ENCODE measurements at regions not wholly inside any gene's neighbourhood (a gene's known extent, or its start where the extent isn't known, plus 50 kb on each side); places are given as distances from the start of the nearest gene placed in this dataset.

DNA sequence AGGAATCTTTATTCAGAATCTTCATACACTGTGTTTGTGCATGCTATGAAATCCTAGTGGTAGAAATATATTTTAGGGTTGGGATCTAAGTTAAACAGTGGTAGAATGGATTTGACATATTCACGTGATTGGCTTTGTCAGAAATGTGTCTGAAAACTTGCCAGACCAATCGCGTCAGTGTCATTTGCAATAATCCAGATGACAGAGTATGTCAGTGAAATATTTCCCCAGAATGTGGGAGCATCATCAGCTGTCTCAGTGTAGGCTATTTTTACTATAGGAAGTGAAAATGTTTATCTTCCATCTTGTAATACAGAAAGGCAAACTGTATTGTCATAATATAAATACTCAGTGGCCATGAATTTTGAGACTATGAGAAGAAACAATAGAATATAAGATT, 220.6 kb upstream of the EDIL3 start:
- H3K18ac ChIP-seq (ENCODE audit: insufficient read length, low read depth, low read length) = no peak overlapping the region
- no peaks in the 10 kb centered on the region for H4K20me1 ChIP-seq (ENCODE audit: control insufficient read depth, insufficient read depth, insufficient read length)
- H3K79me2 ChIP-seq (ENCODE audit: insufficient read depth, low read length) = no peaks in the 10 kb centered on the region
- H3K4me1 Mint-ChIP-seq = peaks cover 26 to 38% of the 10 kb centered on the region in 2 experiments
- no peaks in the 10 kb centered on the region for H3K23me2 ChIP-seq (ENCODE audit: insufficient read length, low read depth, low read length, poor library complexity, severe bottlenecking)
- no peak overlapping the region for H3K4me3 Mint-ChIP-seq
- no peak overlapping the region for H4K91ac ChIP-seq (ENCODE audit: insufficient read length, low read depth, low read length)
- H3T11ph ChIP-seq (ENCODE audit: low read length) = no peak overlapping the region
- no peak overlapping the region for H3K56ac ChIP-seq (ENCODE audit: insufficient read length, low read depth, low read length)
- TF ChIP-seq, protein P1, sequence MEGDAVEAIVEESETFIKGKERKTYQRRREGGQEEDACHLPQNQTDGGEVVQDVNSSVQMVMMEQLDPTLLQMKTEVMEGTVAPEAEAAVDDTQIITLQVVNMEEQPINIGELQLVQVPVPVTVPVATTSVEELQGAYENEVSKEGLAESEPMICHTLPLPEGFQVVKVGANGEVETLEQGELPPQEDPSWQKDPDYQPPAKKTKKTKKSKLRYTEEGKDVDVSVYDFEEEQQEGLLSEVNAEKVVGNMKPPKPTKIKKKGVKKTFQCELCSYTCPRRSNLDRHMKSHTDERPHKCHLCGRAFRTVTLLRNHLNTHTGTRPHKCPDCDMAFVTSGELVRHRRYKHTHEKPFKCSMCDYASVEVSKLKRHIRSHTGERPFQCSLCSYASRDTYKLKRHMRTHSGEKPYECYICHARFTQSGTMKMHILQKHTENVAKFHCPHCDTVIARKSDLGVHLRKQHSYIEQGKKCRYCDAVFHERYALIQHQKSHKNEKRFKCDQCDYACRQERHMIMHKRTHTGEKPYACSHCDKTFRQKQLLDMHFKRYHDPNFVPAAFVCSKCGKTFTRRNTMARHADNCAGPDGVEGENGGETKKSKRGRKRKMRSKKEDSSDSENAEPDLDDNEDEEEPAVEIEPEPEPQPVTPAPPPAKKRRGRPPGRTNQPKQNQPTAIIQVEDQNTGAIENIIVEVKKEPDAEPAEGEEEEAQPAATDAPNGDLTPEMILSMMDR (conservative IDR thresholded peaks at IDR 0.05) = no peak
- H3K23ac ChIP-seq (ENCODE audit: insufficient read length, low read depth, low read length) = no peak overlapping the region
- no peaks in the 10 kb centered on the region for H3K79me1 ChIP-seq (ENCODE audit: insufficient read depth, low read depth, low read length, poor library complexity, severe bottlenecking)
- no peaks in the 10 kb centered on the region for H3K27me3 ChIP-seq (ENCODE audit: insufficient read depth, low read length)
- no peak overlapping the region for H3K9ac ChIP-seq (ENCODE audit: extremely low read depth, insufficient read length, low read length)
- H3K14ac ChIP-seq (ENCODE audit: insufficient read depth, low read length) = no peak overlapping the region
- H2AFZ ChIP-seq (ENCODE audit: low read length) = no peak overlapping the region
- no CpG with 5 or more reads among the region's 3 CpGs for WGBS (ENCODE audit: extremely low coverage, insufficient read length, low lambda C conversion rate)
- no peak overlapping the region for H2BK120ac ChIP-seq (ENCODE audit: low read depth, low read length, poor library complexity, severe bottlenecking)
- no peak overlapping the region for H4K5ac ChIP-seq (ENCODE audit: insufficient read length, low read depth, low read length)
- no peak overlapping the region for H3K27ac ChIP-seq (ENCODE audit: insufficient read length, low read depth, low read length)
- H2AK5ac ChIP-seq (ENCODE audit: insufficient read length, low read length) = no peak overlapping the region
- peaks cover 10% of the 10 kb centered on the region; the same call in 1 of the 2 replicates for H3K4me1 ChIP-seq (ENCODE audit: insufficient read depth, low read length)
- no peak overlapping the region for H2BK5ac ChIP-seq (ENCODE audit: insufficient read length, low read length)
- H3K4me2 ChIP-seq (ENCODE audit: insufficient read depth, insufficient read length, low read length) = no peak overlapping the region
- H2BK12ac ChIP-seq (ENCODE audit: insufficient read length, low read depth, low read length) = no peak overlapping the region
- no peak overlapping the region for H3K27ac Mint-ChIP-seq
- H4K8ac ChIP-seq (replicated peaks; ENCODE audit: insufficient read length, low read depth, low read length) = no peak overlapping the region
- H3K9me3 Mint-ChIP-seq = no peaks in the 10 kb centered on the region
- H3K27me3 Mint-ChIP-seq (ENCODE audit: low read depth) = no peaks in the 10 kb centered on the region
- H2BK15ac ChIP-seq (ENCODE audit: low read depth, low read length) = no peak overlapping the region
- H3K4ac ChIP-seq (ENCODE audit: low read depth, low read length) = no peak overlapping the region
- H3K9me3 ChIP-seq (ENCODE audit: control insufficient read depth, low read depth, low read length) = no peaks in the 10 kb centered on the region
- no peak overlapping the region for H2BK20ac ChIP-seq (ENCODE audit: low read depth, low read length, poor library complexity, severe bottlenecking)
- no peak for DNase-seq
- peaks cover 0 to 2% (median 0%) of the 10 kb centered on the region in 3 experiments; a peak in 2 of 7 replicates for H3K36me3 Mint-ChIP-seq (ENCODE audit: insufficient read depth in 1 of 3, low read depth in 3 of 3)
